Thoracic aorta (tissue), 2 donors: ENCODE measurements at regions not wholly inside any gene's neighbourhood (a gene's known extent, or its start where the extent isn't known, plus 50 kb on each side); places are given as distances from the start of the nearest gene placed in this dataset.
"Not testable (repeated sequence)": the region's sequence is repeated elsewhere in the genome, so short reads cannot be mapped to it uniquely, and the experiment has no call there.

Source experiments
- ATAC-seq: fragments of 150-250 bp; one replicate; pipeline ENCODE4 v1.8.0; 2017; ENCODE audit warnings: low read depth; ENCODE audit not compliant: insufficient number of reproducible peaks, low FRiP score
- DNase-seq: peaks from one replicate; pipeline ENCODE4 v3.0.0-alpha.2; 2020; ENCODE audit warnings: low spot score
- H3K27ac ChIP-seq, 2 donors: fragments of 200-600 bp; sonication (generic); 1 replicate in 1 of 2; 2 replicates in 1 of 2; pipeline ENCODE4 v1.5.1; 2016; ENCODE audit warnings: mild to moderate bottlenecking in 2 of 2, moderate library complexity in 2 of 2
- H3K27me3 ChIP-seq: fragments of 200-600 bp; sonication (generic); replicated peaks from 2 replicates; pipeline ENCODE4 v1.6.0; 2016; ENCODE audit warnings: mild to moderate bottlenecking; ENCODE audit not compliant: insufficient read depth
- H3K36me3 ChIP-seq: fragments of 200-600 bp; sonication (generic); one replicate; pipeline ENCODE4 v1.5.1; 2016
- H3K4me1 ChIP-seq, 2 donors: fragments of 200-600 bp; sonication (generic); 1 replicate in 1 of 2; 2 replicates in 1 of 2; pipeline versions ENCODE4 v1.5.1 to v1.6.0; 2016; ENCODE audit warnings: low read depth in 2 of 2, mild to moderate bottlenecking in 1 of 2; ENCODE audit not compliant: control insufficient read depth in 1 of 2
- H3K4me3 ChIP-seq: fragments of 200-600 bp; sonication (generic); 2 replicates; pipeline ENCODE4 v1.5.1; 2016; ENCODE audit warnings: mild to moderate bottlenecking
- H3K9me3 ChIP-seq: fragments of 200-600 bp; sonication (generic); 2 replicates; pipeline ENCODE4 v1.5.1; 2016
- TF ChIP-seq, protein P1 (sequence below): fragments of 200-600 bp; sonication (generic); IDR thresholded peaks from one replicate; pipeline ENCODE4 v1.5.1; 2019; ENCODE audit warnings: antibody characterized with exemption

DNA sequence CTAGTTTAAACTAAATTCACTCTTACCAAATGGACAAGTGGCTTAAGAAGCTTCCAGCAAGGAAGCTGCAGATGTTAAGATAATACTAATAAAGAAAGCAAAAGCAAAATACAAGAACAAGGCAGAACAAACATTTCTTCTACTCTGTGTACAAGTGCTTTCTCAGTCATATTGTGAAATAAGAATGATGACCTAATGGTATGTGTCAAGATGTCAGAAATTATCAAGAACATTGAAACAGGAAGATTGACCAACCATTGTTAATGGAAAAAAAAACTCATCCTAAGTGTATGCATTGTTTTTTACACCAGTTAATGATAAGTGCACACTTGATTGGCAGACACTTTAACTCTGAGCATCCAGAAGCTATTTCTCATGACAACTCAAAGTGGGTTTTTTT is 65.4 kb upstream of the P2RY1 start:
- TF ChIP-seq, protein P1, sequence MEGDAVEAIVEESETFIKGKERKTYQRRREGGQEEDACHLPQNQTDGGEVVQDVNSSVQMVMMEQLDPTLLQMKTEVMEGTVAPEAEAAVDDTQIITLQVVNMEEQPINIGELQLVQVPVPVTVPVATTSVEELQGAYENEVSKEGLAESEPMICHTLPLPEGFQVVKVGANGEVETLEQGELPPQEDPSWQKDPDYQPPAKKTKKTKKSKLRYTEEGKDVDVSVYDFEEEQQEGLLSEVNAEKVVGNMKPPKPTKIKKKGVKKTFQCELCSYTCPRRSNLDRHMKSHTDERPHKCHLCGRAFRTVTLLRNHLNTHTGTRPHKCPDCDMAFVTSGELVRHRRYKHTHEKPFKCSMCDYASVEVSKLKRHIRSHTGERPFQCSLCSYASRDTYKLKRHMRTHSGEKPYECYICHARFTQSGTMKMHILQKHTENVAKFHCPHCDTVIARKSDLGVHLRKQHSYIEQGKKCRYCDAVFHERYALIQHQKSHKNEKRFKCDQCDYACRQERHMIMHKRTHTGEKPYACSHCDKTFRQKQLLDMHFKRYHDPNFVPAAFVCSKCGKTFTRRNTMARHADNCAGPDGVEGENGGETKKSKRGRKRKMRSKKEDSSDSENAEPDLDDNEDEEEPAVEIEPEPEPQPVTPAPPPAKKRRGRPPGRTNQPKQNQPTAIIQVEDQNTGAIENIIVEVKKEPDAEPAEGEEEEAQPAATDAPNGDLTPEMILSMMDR = no peak
- ATAC-seq = no peak
- H3K4me1 ChIP-seq = no peaks in the 10 kb centered on the region
- H3K36me3 ChIP-seq = no peaks in the 10 kb centered on the region
- H3K4me3 ChIP-seq = no peak overlapping the region
- no peak overlapping the region for H3K27ac ChIP-seq
- DNase-seq = no peak
- no peaks in the 10 kb centered on the region for H3K27me3 ChIP-seq
- H3K9me3 ChIP-seq = no peaks in the 10 kb centered on the region

DNA sequence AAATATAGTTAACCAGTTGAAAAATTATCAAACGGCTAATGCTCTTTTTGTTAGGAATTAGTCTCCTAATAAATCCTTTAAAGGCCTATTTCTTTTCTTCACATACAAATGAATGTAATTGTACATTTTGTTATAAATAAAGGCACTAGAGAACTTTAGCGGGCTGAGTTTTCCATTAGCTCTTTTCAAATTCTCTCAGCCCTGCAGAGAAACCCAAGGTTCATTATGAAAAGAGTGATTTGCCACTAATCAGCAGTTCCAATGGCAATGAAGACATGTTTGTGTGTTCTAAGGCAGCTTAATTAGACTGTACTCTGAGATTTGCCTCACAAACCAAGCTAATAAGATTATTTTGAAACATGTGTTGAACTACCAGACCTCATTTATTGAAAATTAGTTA is 64.6 kb upstream of the P2RY1 start:
- TF ChIP-seq, protein P1 = no peak
- DNase-seq (no peak), ATAC-seq (no peak)
- no peaks in the 10 kb centered on the region for H3K27me3 ChIP-seq
- H3K4me3 ChIP-seq = no peak overlapping the region
- H3K27ac ChIP-seq = no peak overlapping the region
- H3K9me3 ChIP-seq = no peaks in the 10 kb centered on the region
- H3K36me3 ChIP-seq = no peaks in the 10 kb centered on the region
- no peaks in the 10 kb centered on the region for H3K4me1 ChIP-seq

DNA sequence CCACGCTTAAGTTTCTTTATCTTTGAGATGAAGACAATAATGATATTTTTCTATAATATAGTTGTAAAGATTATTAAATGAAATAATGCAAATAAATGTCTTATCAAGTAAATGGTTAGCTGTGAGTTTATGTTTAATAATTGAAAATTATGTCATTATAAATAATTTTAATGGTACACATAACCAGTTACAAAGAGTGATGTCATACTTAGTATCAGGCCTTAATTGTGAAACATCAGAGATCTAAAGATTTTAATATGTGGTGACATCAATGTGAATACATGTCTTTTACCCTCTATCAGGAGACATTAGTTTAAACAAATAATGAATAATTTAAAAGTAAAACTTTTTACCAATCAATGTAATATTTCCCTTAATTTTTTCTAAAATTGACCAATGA is 63.8 kb upstream of the P2RY1 start:
- Histone ChIP-seq H3K36me3 (no peaks in the 10 kb centered on the region), H3K9me3 (no peaks in the 10 kb centered on the region), H3K4me1 (no peaks in the 10 kb centered on the region), H3K27ac (no peak overlapping the region), H3K4me3 (no peak overlapping the region), H3K27me3 (no peaks in the 10 kb centered on the region)
- TF ChIP-seq, protein P1 = no peak
- no peak for ATAC-seq
- DNase-seq = no peak

DNA sequence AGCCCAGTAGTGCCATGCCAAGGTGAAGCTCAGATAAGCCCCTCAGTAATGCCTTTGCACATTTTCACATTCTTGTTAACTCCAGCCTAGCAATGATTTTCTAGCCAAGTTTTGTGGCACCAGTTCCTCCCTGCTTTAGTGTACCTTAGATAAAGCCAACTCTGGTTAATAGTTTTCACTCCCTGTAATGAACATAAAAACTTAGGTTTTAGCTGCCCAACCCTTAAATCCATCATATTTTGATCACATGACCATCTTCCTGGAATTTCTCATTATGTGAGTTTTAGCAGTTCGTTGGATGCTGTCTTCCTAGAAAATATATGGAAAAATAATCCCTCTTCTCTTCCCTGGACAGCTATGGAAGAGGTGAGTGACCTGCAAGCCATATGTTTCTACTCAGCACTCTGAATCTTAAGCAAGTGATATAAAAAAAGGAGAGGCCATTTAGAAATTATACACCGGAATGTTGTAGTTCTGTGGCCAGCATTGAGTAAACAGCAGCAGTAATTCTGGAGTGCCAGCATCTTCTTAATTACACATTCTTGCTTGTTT is 62.2 kb upstream of the P2RY1 start:
- no peaks in the 10 kb centered on the region for H3K27me3 ChIP-seq
- TF ChIP-seq, protein P1 = no peak
- H3K4me3 ChIP-seq = no peak overlapping the region
- DNase-seq = no peak
- H3K36me3 ChIP-seq = no peaks in the 10 kb centered on the region
- no peaks in the 10 kb centered on the region for H3K4me1 ChIP-seq
- no peak overlapping the region for H3K27ac ChIP-seq
- ATAC-seq = no peak
- H3K9me3 ChIP-seq = no peaks in the 10 kb centered on the region

DNA sequence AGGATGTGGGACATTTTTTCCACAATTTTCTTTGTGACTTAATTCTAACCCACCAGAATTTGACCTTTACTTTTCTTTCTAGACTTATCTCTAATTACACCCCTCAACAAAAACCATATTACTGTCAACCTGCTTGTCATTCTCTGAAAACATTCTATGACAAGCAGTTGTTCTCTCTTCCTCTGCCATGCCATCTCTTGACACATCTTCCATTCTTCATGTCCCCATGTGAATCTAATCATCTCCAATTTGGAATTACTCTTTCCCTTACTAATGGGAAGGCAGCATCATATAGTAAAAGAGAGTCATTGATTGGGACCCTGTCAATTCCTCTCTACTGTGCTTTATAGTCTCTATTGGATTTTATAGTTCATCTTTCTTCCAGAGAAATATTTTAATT is 61.3 kb upstream of the P2RY1 start:
- Histone ChIP-seq H3K27ac (no peak overlapping the region), H3K9me3 (no peaks in the 10 kb centered on the region), H3K4me1 (no peaks in the 10 kb centered on the region), H3K4me3 (no peak overlapping the region), H3K27me3 (no peaks in the 10 kb centered on the region), H3K36me3 (no peaks in the 10 kb centered on the region)
- no peak for DNase-seq
- TF ChIP-seq, protein P1 = no peak
- ATAC-seq = no peak

- DNase-seq, ATAC-seq, H3K9me3 ChIP-seq, H3K4me3 ChIP-seq, H3K4me1 ChIP-seq, H3K27ac ChIP-seq, H3K36me3 ChIP-seq, H3K27me3 ChIP-seq: not testable (repeated sequence)
Observed at GRCh38 chr3:152774230-152774629, 60.7 kb upstream of the P2RY1 start.
